ENCODE measurements at regions not wholly inside any gene's neighbourhood (a gene's known extent, or its start where the extent isn't known, plus 50 kb on each side); places are given as distances from the start of the nearest gene placed in this dataset.

- H3K27me3 ChIP-seq = no peaks in the 10 kb centered on the region
- no peaks in the 10 kb centered on the region for H3K4me1 ChIP-seq
- H3K27ac ChIP-seq = no peak overlapping the region
- TF ChIP-seq CTCF (IDR thresholded peaks at IDR 0.05) (no peak), POLR2AphosphoS5 (IDR thresholded peaks at IDR 0.05; ENCODE audit: insufficient read depth in 1 of 2, low read depth in 1 of 2) (no peak), POLR2A (IDR thresholded peaks at IDR 0.05) (no peak)
- H3K9me3 ChIP-seq = no peaks in the 10 kb centered on the region
- no peak overlapping the region for H3K4me3 ChIP-seq
- intact Hi-C loops (cut with DNase I) = no loop called here
- no peaks in the 10 kb centered on the region for H3K36me3 ChIP-seq
- no peak for DNase-seq (ENCODE audit: extremely low spot score in 2 of 2)
Measured at GRCh38 chr1:199780091-199780490, 247.4 kb upstream of the NR5A2 start.

GRCh38 chr1:199780948-199781670, 246.4 kb upstream of the NR5A2 start:
- Histone ChIP-seq H3K36me3 (no peaks in the 10 kb centered on the region), H3K27ac (no peak overlapping the region), H3K4me3 (no peak overlapping the region), H3K4me1 (no peaks in the 10 kb centered on the region), H3K9me3 (no peaks in the 10 kb centered on the region), H3K27me3 (no peaks in the 10 kb centered on the region)
- intact Hi-C loops (cut with DNase I) = no loop called here
- no peak for DNase-seq (ENCODE audit: extremely low spot score in 2 of 2)
- no peak for TF ChIP-seq POLR2AphosphoS5 (IDR thresholded peaks at IDR 0.05; ENCODE audit: insufficient read depth in 1 of 2, low read depth in 1 of 2)
- no peak for TF ChIP-seq CTCF (IDR thresholded peaks at IDR 0.05)
- TF ChIP-seq POLR2A (IDR thresholded peaks at IDR 0.05) = no peak

GRCh38 chr1:199784138-199784895, 243.2 kb upstream of the NR5A2 start:
- no peak for TF ChIP-seq POLR2A (IDR thresholded peaks at IDR 0.05)
- TF ChIP-seq CTCF (IDR thresholded peaks at IDR 0.05) = no peak
- TF ChIP-seq POLR2AphosphoS5 (IDR thresholded peaks at IDR 0.05; ENCODE audit: insufficient read depth in 1 of 2, low read depth in 1 of 2) = no peak
- intact Hi-C loops (cut with DNase I) = no loop called here
- Histone ChIP-seq H3K27ac (no peak overlapping the region), H3K4me3 (no peak overlapping the region), H3K9me3 (no peaks in the 10 kb centered on the region), H3K4me1 (no peaks in the 10 kb centered on the region), H3K36me3 (no peaks in the 10 kb centered on the region), H3K27me3 (no peaks in the 10 kb centered on the region)
- no peak for DNase-seq (ENCODE audit: extremely low spot score in 2 of 2)

- intact Hi-C loops (cut with DNase I) = no loop called here
- Histone ChIP-seq H3K36me3 (no peaks in the 10 kb centered on the region), H3K27ac (no peak overlapping the region), H3K9me3 (no peaks in the 10 kb centered on the region), H3K4me1 (no peaks in the 10 kb centered on the region), H3K27me3 (no peaks in the 10 kb centered on the region), H3K4me3 (no peak overlapping the region)
- DNase-seq (ENCODE audit: extremely low spot score in 2 of 2) = no peak
- TF ChIP-seq CTCF (IDR thresholded peaks at IDR 0.05) (no peak), POLR2AphosphoS5 (IDR thresholded peaks at IDR 0.05; ENCODE audit: insufficient read depth in 1 of 2, low read depth in 1 of 2) (no peak), POLR2A (IDR thresholded peaks at IDR 0.05) (no peak)
Measured at GRCh38 chr1:199786695-199787094, 240.8 kb upstream of the NR5A2 start.

- H3K27ac ChIP-seq = no peak overlapping the region
- no peaks in the 10 kb centered on the region for H3K27me3 ChIP-seq
- no peak overlapping the region for H3K4me3 ChIP-seq
- no peaks in the 10 kb centered on the region for H3K9me3 ChIP-seq
- DNase-seq (ENCODE audit: extremely low spot score in 2 of 2) = no peak
- no peaks in the 10 kb centered on the region for H3K36me3 ChIP-seq
- TF ChIP-seq POLR2AphosphoS5 (IDR thresholded peaks at IDR 0.05; ENCODE audit: insufficient read depth in 1 of 2, low read depth in 1 of 2) = no peak
- TF ChIP-seq POLR2A (IDR thresholded peaks at IDR 0.05) = no peak
- no peak for TF ChIP-seq CTCF (IDR thresholded peaks at IDR 0.05)
- no peaks in the 10 kb centered on the region for H3K4me1 ChIP-seq
- intact Hi-C loops (cut with DNase I) = no loop called here
Measured at GRCh38 chr1:199789141-199789540, 238.4 kb upstream of the NR5A2 start.

Measured in vagina (tissue), 2 donors.